GM21528 (cell line): ENCODE measurements at regions not wholly inside any gene's neighbourhood (a gene's known extent, or its start where the extent isn't known, plus 50 kb on each side); places are given as distances from the start of the nearest gene placed in this dataset.

Experiments
- ATAC-seq: cut with Tn5 transposase; IDR thresholded peaks from one replicate; pipeline ENCODE4 v1.9.1; 2021; ENCODE audit warnings: mild to moderate bottlenecking, moderate library complexity; ENCODE audit not compliant: unreplicated experiment, low FRiP score

GRCh38 chr2:8514796-8515758 is 166.8 kb upstream of the ID2 start:
- peak; percentile 63 for ATAC-seq

- ATAC-seq, result peak; percentile 50
These were observed 165.9 kb upstream of the ID2 start for GRCh38 chr2:8515864-8516533.

GRCh38 chr2:8517850-8518498 is 163.9 kb upstream of the ID2 start:
- no peak for ATAC-seq

GRCh38 chr2:8518979-8519668 is 162.7 kb upstream of the ID2 start:
- ATAC-seq, result no peak

DNA sequence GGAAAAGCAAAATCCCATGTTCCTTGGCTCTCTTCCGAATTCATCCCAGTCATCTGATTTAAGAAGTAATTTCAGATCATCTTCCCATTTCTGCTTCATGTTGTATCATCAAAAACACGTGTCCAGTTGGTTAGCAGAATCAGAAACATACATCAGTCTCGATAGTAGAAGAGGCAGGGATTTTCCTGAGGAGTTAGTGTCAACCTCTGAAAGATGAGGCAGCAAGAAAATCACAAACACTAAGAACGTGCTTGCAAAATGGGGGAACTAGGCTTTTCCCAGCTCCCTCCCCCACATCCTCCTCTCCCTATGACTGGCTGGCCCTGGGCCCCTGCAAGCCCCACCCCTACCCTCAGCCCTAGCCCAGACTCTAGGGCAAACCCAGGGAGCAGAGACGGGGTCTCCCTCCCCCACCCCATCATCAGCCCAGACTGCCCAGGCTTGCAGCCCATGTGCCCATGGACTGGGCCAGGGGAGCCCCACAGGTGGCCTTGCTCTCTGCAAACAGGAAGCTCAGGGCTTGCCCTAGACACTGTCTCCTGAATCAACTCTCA is 161.0 kb upstream of the ID2 start:
- ATAC-seq, result no peak

DNA sequence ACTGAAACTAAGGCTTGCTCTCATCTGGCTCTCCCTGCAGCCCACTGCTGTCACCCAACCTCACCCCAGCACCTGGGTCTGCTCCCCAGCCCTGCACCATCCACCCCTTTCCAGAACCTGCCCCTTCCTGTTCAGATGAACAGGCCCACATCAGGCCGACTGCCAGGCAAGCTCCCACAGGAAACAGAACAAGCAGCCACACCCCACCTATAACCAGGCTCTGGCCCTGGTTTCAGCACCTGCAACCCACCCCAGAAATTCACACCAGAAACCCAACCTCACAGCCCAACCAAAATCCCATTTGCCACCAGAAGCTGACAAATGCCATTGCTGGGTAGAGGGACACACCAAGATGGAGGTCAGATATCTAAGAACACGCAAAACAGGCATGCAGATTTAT is 159.2 kb upstream of the ID2 start:
- ATAC-seq, result no peak

GRCh38 chr2:8524388-8524787 is 157.5 kb upstream of the ID2 start:
- ATAC-seq, result no peak

DNA sequence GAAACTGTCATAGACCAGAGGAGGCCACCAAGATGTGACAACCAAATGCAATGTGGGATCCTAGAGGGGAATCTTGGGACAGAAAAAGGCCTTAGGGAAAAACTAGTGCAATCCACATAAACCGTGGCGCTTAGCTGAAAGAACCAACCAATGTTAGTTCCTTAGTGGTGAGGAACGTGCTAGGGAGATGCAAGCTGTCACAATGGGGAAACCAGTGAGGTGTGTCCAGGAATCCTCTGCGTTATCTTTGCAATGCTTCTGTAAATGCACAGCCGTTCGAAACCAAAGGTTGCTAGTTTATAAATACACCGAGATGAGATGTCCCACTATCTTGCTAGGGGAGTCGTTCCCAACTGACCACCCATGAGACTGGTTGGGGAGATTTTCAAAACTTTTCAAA is 157.0 kb upstream of the ID2 start:
- ATAC-seq, result no peak

DNA sequence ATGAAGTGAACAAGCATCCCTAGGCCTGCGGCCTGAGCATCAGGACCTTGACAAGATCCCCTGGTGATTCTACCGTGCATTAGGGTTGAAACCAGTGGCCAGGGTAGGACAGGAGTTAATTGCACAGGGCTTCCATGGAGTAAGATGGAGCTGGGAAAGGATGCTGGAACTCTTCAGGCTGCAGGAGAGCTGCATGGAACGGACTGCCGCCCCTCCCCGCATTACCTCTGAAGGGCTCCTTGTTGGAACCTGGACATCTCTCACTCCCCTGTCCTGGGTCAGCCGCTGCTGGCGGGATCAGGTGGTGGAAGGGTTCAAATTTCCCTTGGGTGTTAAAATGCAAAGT is 156.6 kb upstream of the ID2 start:
- ATAC-seq, result no peak

GRCh38 chr2:8525582-8526402 is 156.1 kb upstream of the ID2 start:
- ATAC-seq, result peak; percentile 60

DNA sequence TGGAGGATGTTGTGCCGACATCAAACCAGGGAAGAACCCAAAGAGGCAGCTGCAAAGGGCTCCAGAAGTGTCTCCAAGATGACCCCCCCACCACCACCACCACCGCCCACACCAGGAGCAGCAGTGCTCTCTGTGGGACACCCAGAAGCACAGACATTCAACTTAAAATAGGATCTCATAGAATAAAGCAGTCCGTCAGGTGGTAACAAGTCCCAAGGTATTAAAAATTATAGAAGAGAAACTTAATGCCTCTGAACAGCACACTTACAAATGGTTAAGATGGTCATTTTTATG is 155.5 kb upstream of the ID2 start:
- ATAC-seq, result peak; percentile 9

DNA sequence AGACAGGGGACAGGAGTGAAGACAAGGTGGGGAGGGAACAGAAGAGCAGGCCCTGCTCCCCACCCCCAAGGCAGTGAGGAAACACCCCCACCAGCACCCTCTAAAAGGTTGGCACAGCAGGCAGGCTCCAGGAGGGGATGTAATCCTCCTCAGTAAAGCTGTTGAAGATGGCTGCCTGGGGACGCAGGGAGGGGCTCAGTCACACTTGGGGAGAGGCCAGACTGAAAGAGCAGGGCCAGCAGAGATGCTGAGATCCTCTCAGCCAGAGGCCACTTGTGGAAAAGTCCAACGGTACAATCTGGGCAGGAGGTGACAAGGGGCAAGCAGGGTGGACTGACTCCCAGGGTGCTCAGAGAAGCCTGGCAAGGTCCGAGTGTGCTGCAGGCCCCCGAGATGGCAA is 154.8 kb upstream of the ID2 start:
- ATAC-seq, result no peak

DNA sequence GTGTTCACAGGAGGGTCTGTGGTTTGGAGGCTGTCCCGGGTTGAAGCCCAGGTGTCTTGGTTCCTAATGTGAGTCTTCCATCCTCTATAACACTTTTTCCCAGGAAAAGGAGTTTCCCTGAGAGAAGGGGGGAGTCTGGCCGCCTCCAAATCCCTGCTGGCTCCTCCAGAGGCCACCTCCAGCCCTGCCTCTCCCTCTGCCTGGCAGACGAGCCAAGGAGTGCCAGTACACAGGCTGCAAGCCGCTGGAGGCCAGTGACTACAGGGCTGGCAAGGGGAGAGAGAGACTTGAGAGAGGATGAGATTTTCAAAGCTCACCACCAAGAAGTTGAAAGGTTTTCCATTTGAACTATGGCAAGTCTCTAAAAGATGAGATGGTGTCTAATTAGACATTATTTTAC is 154.2 kb upstream of the ID2 start:
- no peak for ATAC-seq

- no peak for ATAC-seq
These were observed 153.0 kb upstream of the ID2 start for GRCh38 chr2:8528863-8529262.

- ATAC-seq, result no peak
These were observed 152.1 kb upstream of the ID2 start for GRCh38 chr2:8529706-8530277.

GRCh38 chr2:8531481-8531880 is 150.4 kb upstream of the ID2 start:
- ATAC-seq, result no peak

- no peak for ATAC-seq
These were observed 149.4 kb upstream of the ID2 start for GRCh38 chr2:8532438-8532837.

DNA sequence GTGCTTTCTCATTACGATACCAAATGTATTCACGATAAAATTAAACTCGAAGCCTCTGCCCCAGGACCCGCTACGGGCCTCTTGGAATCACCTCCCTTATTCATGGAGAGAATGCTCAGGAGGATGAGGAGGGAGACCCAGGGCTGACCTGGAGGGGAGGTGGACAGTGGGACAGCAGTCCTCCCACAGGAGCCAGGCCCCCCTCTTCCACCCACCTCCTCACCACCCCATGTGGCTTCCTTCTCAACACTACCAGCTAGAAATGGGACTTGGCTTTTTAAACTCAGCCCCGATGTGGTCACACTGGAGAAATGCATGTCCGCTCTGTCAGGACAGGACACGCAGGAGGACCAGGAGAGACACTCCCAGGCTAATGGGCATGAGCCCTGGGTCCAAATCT is 147.9 kb upstream of the ID2 start:
- ATAC-seq, result no peak

- ATAC-seq, result no peak
These were observed 147.5 kb upstream of the ID2 start for GRCh38 chr2:8534386-8534728.
